Urothelium cell line (cell line): ENCODE measurements at regions not wholly inside any gene's neighbourhood (a gene's known extent, or its start where the extent isn't known, plus 50 kb on each side); places are given as distances from the start of the nearest gene placed in this dataset.
A peak's percentile ranks its signal among the peaks of the same experiment; 100 is the strongest.
"Not testable (repeated sequence)": the region's sequence is repeated elsewhere in the genome, so short reads cannot be mapped to it uniquely, and the experiment has no call there.

Experiments used
- DNase-seq: peaks from one replicate; pipeline ENCODE4 v3.0.0; 2011; ENCODE audit warnings: low spot score, mixed read lengths
- FAIRE-seq: peaks from 2 replicates; lab custom pipeline; 2011; peaks lifted over from hg19 to GRCh38; lab: Jason Lieb, UNC

DNA sequence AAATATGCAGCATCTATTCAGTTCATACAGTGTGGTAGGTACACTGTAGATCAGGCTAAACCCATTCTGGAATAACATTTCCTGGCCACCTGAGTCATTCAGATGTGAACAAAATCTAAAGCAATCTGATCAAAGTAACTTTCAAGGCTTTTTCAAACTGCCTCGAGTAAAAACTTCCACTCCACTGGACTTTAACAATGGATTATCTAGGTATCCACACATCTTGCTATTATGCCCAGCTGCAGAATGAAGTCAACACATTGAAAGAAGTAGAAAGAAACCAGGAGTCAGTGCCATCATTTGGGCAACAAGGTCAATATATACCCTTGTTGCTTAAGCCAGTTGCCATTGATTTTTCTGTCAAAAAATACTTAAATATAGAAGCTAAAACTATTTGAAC is 1352.6 kb upstream of the NUDT12 start:
- FAIRE-seq (no peak), DNase-seq (no peak)

DNA sequence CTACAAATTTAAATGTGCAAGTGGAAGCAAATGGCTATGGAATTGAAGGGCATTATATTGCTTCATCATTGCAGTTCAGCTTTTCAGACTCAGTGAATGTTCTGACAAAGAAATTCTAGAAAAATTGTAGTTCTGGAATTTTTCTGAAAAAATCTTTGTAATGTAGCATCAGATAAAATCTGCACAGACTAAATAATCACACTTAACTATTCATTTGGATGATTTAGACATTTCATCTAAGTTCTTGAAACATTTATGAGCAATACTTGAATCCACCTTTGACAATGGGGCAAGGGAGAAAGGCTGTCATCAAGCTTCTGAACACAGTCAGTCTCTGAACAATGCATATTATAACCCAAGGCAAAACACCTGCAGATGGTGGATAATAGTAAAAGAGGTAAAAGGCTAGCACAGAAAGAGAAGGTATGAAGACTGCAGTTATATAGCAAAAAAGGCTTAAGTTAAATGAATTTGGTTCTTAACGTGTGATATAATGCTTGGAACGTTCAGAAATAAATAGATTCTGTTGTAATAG is 1352.0 kb upstream of the NUDT12 start:
- no peak for DNase-seq
- no peak for FAIRE-seq

DNA sequence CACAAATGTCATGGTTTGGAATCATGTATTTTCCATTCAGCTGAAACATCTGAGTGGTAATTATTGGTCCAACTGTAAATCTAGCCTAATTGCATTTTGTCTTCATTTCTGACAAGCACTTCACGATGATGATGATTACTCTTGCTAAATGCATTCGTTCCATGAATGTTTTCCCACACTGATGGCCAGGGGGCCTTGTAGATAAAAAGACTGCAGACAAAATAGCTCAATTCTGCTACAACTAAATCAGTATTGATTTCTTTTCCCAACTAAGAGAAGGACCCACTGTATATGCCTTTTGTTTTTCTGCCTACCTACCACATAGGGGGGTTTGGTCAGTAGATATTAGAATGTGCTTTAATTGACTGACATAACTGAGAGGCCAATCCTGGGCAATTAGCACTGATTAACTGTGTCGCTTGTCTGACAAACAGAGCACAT is 1351.3 kb upstream of the NUDT12 start:
- no peak for FAIRE-seq
- no peak for DNase-seq

DNA sequence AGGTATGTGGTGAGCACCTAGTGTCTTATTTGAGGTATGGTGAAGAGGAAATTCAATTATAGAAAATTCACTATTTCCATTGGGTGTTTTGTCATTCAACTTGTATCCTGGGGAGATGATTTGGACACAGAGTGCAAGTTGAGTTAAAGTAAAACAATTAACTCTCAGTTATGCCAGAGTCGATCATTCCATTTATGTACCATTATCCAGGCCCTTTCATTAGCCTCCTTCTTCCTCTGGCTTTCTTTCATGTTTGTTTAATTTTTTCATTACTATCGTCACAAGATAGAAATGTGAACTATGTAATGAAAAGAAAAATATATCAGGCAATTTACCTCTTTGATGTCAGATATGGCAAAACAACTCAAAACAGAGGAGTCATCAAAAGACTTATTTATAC is 1347.2 kb upstream of the NUDT12 start:
- no peak for DNase-seq
- FAIRE-seq = no peak

DNA sequence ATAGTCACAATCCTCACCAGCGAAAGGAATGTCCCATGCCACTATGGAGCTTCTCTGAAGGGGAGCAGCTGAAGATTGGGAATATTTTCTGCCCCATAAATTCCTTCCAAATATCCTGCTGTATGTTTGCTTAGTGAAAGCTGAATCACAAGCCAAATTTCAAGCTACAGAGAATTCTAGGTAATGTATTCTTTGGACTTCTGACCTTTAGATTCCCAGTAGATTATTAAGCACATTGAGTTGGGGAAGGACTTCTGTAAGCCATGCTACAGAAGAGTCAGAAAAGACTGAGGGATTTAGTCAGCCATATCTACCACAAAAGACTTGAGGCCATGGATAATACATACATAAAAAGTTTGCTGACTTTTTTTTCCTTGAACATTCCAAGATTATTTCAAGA is 1342.0 kb upstream of the NUDT12 start:
- FAIRE-seq (no peak), DNase-seq (no peak)

DNA sequence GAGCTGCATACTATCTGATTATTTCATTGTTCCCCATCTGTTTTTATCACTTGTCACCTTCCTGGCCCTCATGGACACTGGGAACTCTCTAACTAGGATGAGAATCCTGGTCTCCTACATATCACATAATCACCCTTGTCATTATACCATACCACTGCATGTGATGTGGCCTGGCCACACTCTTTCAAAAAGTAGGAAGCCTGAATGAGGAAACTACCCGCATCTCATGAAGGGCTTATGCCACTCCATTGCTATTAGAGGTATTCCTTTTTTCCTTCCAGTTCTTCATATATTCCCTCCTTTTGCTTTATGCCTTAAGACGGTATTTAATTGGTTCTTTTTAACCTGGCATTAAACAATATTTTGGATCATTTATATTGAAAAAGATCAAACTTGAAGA is 1341.4 kb upstream of the NUDT12 start:
- FAIRE-seq (no peak), DNase-seq (no peak)

DNA sequence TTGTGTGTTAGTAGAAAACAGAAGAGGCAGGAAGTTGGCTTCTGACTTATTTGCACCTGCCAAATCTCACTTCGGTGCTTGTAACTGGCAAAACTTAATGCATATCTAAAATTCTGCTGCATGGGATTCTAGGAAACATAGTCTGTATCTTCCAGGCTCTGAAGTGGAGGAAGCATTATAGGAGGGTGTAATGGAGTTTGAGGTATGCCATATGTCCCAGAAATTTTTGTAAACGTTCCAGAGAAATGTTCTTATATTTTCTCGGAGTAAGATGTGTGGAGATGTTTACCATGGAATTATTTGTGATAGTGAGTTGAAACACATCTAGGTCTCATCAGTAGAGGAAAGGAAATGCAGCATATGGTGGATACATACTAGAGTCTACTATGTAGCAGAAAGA is 1329.0 kb upstream of the NUDT12 start:
- FAIRE-seq (no peak), DNase-seq (no peak)

DNA sequence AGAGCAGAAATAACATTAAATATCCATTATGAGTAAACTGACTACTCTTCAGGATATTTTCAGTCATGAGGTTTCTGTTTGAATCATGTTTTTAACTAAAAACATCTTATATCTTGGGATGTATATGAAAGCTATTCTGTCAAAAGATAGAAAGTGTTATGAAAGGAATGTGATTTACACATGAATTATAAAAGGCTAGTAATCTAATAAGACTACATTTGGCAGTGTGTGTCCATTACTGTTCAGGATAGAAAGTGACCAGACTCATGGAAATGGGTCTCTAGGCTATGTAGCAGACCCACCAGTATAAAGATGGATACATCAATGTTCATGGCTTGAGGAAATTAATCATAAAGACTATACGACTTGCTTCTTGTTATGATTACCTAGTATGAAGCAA is 1328.2 kb upstream of the NUDT12 start:
- FAIRE-seq = no peak

DNA sequence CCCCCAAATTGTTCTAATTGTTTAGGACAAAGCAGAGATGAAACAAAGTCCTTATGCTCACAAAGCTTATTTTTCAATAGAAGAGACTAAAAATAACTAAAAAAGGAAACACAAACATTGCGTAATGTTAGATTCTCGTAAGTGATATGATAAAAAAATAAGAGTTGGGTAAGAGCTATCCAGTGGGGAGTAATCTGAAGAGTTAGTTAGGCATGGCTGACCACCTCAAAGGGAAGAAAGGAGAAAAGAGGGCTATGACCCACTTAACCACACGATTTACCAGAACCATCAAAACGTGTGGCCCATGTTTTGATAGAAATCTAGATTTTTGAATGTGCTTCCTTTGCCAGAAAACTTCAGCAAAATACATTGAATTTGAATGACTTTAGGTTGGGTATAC is 1296.8 kb upstream of the NUDT12 start:
- DNase-seq = no peak
- FAIRE-seq = no peak

More for the DNA sequence above, 1328.2 kb upstream of the NUDT12 start:
- no peak for DNase-seq

DNA sequence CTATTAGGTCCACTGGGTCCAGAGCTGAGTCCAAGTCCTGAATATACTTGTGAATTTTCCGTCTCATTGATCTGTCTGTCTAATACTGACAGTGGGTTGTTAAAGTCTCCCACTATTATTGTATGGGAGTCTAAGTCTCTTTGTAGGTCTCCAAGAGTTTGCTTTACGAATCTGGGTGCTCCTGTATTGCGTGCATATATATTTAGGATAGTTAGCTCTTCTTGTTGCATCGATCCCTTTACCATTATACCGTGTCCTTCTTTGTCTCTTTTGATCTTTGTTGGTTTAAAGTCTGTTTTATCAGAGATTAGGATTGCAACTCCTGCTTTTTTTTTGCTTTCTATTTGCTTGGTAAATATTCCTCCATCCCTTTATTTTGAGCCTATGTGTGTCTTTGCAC is 1289.5 kb upstream of the NUDT12 start:
- not testable (repeated sequence) for DNase-seq, FAIRE-seq

DNA sequence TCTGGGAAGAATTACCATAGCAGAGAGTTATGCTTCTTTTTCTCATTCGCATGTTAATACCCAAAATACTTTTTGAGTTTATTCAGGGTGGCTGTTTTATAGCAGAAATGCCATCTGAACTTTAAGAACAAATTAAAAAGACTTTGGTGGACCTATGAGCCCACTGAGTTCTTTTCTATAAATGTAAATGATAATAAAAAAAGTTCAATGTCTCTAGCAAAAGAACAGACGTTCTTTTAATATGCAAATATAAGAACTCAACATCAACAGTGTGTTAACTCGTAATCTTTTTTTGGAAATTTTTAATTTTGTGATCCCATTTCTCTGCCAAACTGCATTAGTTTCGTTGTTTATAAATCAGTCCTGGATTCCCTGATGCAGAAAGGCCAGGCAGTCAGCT is 1283.0 kb upstream of the NUDT12 start:
- DNase-seq = no peak
- FAIRE-seq = no peak

DNA sequence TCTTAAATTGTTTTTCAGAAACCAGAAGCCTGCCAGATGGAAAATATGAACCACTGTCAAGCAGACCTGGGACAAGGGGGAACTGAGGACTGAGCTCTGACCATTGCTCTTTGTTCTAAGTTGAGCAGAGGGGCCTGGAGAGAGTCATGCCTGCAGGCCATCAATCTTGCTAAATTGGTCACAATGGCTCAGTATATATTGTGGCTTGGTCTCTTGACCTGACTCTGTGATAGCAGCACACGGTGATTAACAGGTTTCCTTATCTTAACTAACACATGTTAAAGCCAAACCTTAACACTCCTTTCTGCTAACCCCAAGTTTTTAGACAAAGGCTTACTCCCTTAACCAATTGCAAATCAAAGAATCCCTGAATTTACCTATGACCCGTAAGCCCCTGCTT is 1281.2 kb upstream of the NUDT12 start:
- FAIRE-seq (no peak), DNase-seq (no peak)

DNA sequence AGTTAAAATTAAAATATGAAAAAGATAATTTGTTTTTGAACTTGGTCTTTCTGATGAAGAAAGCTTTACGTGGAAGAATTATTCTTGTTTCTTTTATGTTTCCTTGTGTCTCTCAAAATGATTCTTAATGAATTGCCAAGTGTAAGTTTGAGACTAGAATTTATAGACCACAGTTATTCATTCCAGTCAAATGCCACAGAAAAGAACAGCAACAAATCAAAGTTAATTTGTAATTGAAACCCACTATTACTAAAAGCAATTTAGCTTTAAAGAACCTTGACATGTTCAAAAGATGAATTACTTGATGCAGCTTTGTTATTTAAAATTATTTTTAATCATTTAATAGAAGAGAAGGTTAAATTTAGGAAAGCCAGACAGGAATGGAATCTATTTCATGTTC is 1277.7 kb upstream of the NUDT12 start:
- no peak for DNase-seq
- no peak for FAIRE-seq

DNA sequence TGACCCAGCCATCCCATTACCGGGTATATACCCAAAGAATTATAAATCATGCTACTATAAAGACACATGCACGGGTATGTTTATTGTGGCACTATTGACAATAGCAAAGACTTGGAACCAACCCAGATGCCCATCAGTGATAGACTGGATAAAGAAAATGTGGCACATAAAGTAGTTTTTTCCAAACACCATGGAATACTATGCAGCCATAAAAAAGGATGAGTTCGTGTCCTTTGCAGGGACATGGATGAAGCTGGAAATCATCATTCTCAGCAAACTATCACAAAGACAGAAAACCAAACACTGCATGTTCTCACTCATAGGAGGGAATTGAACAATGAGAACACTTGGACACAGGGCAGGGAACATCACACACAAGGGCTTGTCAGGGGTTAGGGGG is 1268.9 kb upstream of the NUDT12 start:
- FAIRE-seq = not testable (repeated sequence)

DNA sequence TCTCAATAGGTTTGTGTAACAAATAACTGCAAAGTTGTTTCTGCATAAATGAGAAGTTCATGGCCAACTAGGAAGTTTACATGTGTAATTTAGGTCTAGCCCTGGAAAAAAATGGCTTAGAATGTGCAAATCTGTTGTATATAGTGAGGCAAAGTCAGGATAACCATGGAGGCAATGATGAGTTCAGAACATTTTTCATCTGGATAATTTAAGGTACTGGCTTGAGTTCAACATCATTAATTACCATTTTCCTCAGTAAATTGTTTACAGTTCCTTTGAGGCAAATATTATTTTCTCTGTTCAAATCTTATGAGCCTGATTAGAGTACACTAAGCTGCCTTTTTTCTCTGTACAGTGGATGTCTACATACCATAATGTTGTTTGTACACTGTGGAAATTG is 1259.0 kb upstream of the NUDT12 start:
- FAIRE-seq = no peak
- DNase-seq = no peak

More for the DNA sequence above, 1268.9 kb upstream of the NUDT12 start:
- DNase-seq = not testable (repeated sequence)

DNA sequence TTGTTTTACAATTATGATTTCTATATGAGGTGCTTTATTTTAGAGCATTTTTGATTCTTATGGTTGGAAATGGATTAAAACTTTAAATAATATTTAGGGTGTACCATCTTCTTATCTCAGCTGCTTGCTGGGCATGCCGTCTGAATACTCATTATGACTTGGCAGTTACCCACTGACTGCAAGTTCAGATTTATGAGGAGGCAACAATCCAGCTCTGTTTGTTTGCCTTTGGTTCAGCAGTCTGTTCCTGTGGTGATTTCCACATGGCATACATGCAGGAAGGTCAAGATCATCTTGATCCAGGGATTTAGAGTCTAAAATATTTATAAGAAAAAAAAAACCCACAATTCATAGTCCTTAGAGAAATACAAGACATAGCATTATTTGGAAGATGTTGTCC is 1254.5 kb upstream of the NUDT12 start:
- DNase-seq = no peak
- no peak for FAIRE-seq

DNA sequence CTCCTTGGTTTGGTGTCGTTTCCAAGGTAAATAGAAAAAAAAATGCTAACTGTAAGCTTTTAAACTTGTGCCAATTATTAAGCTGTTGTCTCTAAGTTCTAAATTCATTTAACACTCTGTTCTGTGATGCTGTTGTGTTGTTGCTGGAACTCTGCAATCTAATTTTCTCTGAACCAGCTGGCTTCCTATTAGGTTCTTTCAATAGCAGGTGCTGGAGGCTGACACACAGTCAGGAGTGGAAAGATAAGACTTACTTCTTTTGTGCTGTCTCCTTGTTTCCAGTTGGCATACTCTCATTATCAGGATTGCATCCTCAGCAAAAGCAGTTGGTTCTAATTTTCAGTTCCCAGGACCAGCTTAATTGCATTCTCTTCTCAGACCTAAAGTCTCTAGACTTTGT is 1252.6 kb upstream of the NUDT12 start:
- no peak for FAIRE-seq
- DNase-seq = no peak

DNA sequence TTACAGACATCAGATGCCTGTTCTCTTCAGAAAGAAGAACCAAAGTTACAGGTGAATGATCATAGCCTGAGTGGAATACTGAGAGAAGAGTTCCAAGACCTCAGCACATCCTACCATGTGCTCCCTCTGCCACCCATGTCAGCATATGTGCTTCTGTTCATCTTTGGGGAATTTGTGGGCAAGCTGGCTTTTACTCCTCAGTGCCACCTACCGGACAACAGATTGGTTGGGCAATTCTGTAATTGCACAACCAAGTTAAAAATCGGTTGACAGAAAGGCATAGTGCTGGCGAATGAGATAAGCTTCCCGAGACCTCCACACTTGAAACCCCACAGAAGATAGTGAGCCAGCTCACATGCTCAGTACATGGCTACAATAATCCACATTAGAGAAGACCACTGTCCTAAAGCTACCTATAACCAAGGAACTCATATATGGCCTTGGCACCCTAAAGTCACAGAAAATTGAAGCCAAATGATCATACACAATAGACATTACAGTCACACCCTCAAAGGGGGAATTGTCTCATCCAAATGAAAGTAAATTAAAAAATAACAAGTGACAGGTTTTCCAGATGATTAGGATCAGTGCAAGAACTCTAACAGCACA is 1238.0 kb upstream of the NUDT12 start:
- FAIRE-seq (peak; percentile 20), DNase-seq (peak; percentile 10)

DNA sequence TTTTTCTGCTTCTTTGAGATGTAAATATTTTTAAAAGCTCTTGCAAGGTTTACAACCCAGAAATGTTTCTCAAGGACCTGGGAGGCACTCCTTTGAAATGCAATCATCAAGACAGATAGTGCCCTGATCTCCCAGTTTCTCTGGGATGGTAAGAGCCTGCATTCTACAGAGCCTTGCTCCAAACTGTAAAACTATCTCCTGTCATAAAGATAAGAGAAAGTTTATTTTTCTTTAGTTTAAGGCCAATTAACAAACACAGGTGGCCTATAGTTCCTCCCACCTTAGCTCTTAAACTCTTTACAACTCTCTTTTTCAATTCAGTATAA is 1231.1 kb upstream of the NUDT12 start:
- no peak for FAIRE-seq
- no peak for DNase-seq

DNA sequence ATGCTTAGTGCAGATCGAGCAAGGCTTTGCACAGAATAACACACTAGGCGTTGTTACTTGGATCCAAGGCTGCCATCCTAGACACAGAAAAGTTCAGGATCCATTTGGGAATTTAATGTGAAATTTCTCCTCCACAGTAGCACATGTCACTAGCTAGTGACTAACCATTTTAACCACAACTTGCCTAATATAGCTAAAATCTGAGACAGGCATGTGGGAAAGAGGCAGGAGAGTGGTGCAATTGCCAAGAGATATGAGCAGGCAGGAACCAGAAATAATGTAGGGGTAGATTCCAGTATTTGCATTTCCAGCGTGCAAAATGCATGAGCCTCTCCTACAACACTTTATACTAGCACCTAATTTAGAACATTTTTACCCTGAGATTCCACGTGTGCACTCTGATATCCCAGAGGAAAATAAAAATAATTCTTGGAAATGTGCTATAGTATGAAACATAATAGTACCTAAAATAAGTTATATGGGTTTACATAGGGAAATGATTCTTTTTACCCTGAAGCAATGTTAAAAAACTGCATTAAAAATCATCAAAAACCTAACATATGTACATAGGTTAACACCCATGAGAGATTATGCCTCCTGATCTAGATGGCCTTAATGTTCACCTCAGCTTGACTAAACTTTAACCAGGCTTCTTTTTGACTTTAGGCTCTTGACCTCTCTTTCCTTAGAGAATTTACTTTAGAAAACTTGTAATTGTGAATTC is 1230.6 kb upstream of the NUDT12 start:
- FAIRE-seq (no peak), DNase-seq (peak; percentile 6)

DNA sequence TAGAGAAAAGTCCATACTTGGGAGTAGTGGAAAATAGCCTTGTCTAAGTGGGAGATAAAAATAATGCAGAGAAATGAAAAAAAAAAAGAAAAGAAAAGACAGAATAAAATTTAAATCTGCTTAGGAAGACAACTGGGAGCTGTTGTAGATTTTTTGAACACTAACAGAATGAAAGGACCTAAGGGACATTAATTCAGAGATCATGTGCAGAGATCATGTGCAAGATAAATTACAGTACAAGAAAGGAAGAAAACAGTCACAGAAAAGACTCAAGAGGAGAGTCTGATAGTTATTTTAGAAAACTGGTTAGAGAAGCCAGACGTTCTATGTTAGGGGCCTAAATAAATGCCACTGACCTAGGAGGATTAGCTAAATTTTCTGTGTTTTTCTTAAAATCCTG is 1226.8 kb upstream of the NUDT12 start:
- FAIRE-seq = no peak

DNA sequence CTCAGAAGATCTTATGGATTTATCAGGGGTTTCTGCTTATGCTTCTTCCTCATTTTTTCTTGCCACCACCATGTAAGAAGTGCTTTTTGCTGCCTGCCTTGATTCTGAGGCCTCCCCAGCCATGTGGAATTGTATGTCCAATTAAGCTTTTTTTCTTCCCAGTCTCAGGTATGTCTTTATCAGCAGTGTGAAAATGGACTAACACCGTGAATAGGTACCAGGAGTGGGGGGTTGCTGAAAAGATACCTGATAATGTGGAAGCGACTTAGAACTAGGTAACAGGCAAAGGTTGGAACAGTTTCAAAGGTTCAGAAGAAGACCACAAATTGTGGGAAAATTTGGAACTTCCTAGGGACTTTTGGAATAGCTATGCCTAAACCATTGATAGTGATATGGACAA is 1222.5 kb upstream of the NUDT12 start:
- no peak for DNase-seq
- no peak for FAIRE-seq

More for the DNA sequence above, 1226.8 kb upstream of the NUDT12 start:
- DNase-seq = no peak

DNA sequence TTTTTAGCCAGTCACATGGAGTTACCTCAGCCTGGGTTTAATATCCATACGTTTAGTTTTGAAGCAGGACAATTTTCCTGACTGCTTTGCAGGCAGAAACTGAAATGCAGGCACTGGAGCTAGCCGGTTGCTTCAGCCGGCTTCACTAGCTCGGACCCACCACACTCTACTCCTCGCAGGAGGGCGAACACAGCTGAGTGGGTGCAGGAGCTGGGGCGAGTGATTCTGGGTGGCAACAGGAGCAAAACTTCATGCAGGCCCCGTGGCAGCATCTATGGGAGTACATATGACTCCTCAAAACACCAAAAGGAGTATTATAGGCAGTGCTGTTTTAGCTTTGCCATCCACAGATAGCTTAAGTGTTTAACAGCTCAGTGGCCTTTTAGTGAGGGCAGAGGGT is 1211.8 kb upstream of the NUDT12 start:
- DNase-seq = no peak
- FAIRE-seq = no peak
